HUES48 (cell line): ENCODE measurements at regions not wholly inside any gene's neighbourhood (a gene's known extent, or its start where the extent isn't known, plus 50 kb on each side); places are given as distances from the start of the nearest gene placed in this dataset.

Experiments used
- H3K27ac ChIP-seq: one replicate; pipeline ENCODE4 v1.7.0; 2013; ENCODE audit warnings: low read depth, low read length, inconsistent platforms
- H3K27me3 ChIP-seq: 2 replicates; pipeline ENCODE4 v1.6.1; 2013; ENCODE audit warnings: mild to moderate bottlenecking, low read length; ENCODE audit not compliant: control insufficient read depth, insufficient read depth
- H3K36me3 ChIP-seq: 2 replicates; pipeline ENCODE4 v1.6.1; 2013; ENCODE audit warnings: low read length; ENCODE audit not compliant: control insufficient read depth, insufficient read depth
- H3K4me1 ChIP-seq: 2 replicates; pipeline ENCODE4 v1.6.1; 2013; ENCODE audit warnings: mild to moderate bottlenecking, low read length; ENCODE audit not compliant: control insufficient read depth, insufficient read depth
- H3K4me3 ChIP-seq: 2 replicates; pipeline ENCODE4 v1.5.1; 2013; ENCODE audit warnings: mild to moderate bottlenecking, low read depth, low read length
- H3K9ac ChIP-seq: 2 replicates; pipeline ENCODE4 v1.6.1; 2013; ENCODE audit warnings: mild to moderate bottlenecking, low read depth, low read length, moderate library complexity
- H3K9me3 ChIP-seq: 2 replicates; pipeline ENCODE4 v1.6.1; 2013; ENCODE audit warnings: low read length; ENCODE audit not compliant: control insufficient read depth, insufficient read depth

GRCh38 chr5:125327676-125328075 is 581.2 kb upstream of the ZNF608 start:
- no peak overlapping the region for H3K9ac ChIP-seq
- H3K27ac ChIP-seq: no peak overlapping the region
- H3K9me3 ChIP-seq: no peaks in the 10 kb centered on the region
- no peak overlapping the region for H3K4me3 ChIP-seq
- H3K4me1 ChIP-seq: peaks cover 44% of the 10 kb centered on the region
- H3K36me3 ChIP-seq: no peaks in the 10 kb centered on the region
- no peaks in the 10 kb centered on the region for H3K27me3 ChIP-seq

- Histone ChIP-seq H3K4me3 (no peak overlapping the region), H3K27ac (no peak overlapping the region), H3K9me3 (no peaks in the 10 kb centered on the region), H3K36me3 (no peaks in the 10 kb centered on the region), H3K27me3 (no peaks in the 10 kb centered on the region), H3K4me1 (peaks cover 28% of the 10 kb centered on the region), H3K9ac (no peak overlapping the region)
These were observed 585.7 kb upstream of the ZNF608 start for GRCh38 chr5:125331987-125332598.

GRCh38 chr5:125333416-125333815 is 587.0 kb upstream of the ZNF608 start:
- no peaks in the 10 kb centered on the region for H3K9me3 ChIP-seq
- H3K36me3 ChIP-seq: no peaks in the 10 kb centered on the region
- H3K9ac ChIP-seq: no peak overlapping the region
- no peak overlapping the region for H3K27ac ChIP-seq
- H3K4me3 ChIP-seq: no peak overlapping the region
- H3K27me3 ChIP-seq: no peaks in the 10 kb centered on the region
- peaks cover 24% of the 10 kb centered on the region for H3K4me1 ChIP-seq

- Histone ChIP-seq H3K27ac (no peak overlapping the region), H3K9ac (no peak overlapping the region), H3K9me3 (no peaks in the 10 kb centered on the region), H3K4me3 (no peak overlapping the region), H3K27me3 (no peaks in the 10 kb centered on the region), H3K36me3 (no peaks in the 10 kb centered on the region), H3K4me1 (peaks cover 20% of the 10 kb centered on the region)
These were observed 590.0 kb upstream of the ZNF608 start for GRCh38 chr5:125336401-125336800.

GRCh38 chr5:125337294-125337693 is 590.9 kb upstream of the ZNF608 start:
- Histone ChIP-seq H3K9ac (no peak overlapping the region), H3K36me3 (no peaks in the 10 kb centered on the region), H3K27ac (no peak overlapping the region), H3K9me3 (no peaks in the 10 kb centered on the region), H3K4me3 (no peak overlapping the region), H3K4me1 (peaks cover 14% of the 10 kb centered on the region), H3K27me3 (no peaks in the 10 kb centered on the region)

DNA sequence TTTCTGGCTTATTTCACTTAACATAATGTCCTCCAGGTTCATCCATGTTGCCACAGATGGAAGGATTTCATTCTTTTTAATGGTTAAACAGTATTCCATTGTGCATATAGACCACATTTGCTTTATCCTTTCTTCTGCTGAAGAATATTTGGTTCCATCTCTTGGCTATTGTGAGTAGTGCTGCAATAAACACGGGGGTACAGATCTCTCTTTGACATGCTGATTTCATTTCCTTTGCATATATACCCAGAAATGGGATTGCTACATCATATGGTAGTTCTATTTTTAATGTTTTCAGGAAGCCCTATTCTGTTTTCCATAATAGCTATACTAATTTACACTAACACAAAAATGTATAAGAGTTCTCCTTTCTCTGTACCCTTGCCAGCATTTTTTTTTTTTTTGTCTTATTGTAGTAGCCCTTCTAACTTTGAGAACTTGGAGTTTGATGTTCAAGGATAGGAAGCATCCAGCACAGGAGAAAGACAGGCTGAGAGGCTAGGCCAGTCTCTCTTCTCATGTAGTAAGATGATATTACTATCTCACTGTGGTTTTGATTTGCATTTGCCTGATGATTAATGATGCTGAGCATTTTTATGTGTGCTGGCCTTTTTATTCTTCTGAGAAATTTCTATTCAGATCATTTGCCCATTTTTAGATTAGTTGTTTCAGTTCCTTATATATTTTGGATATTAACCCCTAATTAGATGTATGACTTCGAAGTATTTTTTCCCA is 592.2 kb upstream of the ZNF608 start:
- Histone ChIP-seq H3K9me3 (no peaks in the 10 kb centered on the region), H3K36me3 (no peaks in the 10 kb centered on the region), H3K4me3 (no peak overlapping the region), H3K4me1 (peaks cover 13% of the 10 kb centered on the region), H3K27me3 (no peaks in the 10 kb centered on the region), H3K9ac (no peak overlapping the region), H3K27ac (no peak overlapping the region)

DNA sequence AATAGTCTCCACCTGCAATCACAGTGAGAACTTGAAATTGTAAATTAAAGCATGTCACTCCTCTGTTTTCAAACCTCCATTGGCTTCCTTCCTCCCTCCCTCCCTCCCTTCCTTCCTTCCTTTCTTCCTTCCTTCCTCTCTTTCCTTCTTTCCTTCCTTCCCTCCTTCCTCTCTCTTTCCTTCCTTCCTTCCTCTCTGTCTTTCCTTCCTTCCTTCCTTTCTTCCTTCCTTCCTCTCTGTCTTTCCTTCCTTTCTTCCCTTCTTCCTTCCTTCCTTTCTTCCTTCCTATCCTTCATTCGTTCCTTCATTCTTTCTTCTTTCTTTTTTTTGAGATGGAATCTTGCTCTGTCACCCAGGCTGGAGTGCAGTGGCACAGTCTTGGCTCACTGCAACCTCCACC is 595.0 kb upstream of the ZNF608 start:
- H3K9ac ChIP-seq: no peak overlapping the region
- no peak overlapping the region for H3K4me3 ChIP-seq
- H3K27me3 ChIP-seq: no peaks in the 10 kb centered on the region
- H3K36me3 ChIP-seq: no peaks in the 10 kb centered on the region
- H3K27ac ChIP-seq: no peak overlapping the region
- peaks cover 11% of the 10 kb centered on the region for H3K4me1 ChIP-seq
- no peaks in the 10 kb centered on the region for H3K9me3 ChIP-seq

DNA sequence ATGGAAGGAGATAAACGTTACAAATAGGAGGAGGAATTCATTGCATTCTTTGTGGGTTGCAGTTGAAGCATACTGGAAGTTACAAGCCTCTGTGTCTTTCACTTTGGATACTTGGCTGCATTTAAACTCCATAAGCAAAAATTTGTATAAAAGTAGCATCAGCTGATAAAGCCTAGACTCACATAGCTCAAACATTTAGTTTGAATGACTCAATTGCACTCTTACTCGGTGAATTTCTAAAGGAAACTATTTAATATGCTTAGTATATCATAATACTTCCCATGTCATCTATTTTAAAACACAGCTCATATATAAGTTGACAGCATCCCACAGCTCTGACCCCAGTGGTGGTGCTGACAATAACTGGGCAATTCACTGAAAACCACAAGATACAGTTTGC is 596.6 kb upstream of the ZNF608 start:
- no peaks in the 10 kb centered on the region for H3K36me3 ChIP-seq
- peaks cover 6% of the 10 kb centered on the region for H3K4me1 ChIP-seq
- H3K9me3 ChIP-seq: no peaks in the 10 kb centered on the region
- H3K4me3 ChIP-seq: no peak overlapping the region
- no peak overlapping the region for H3K9ac ChIP-seq
- H3K27me3 ChIP-seq: no peaks in the 10 kb centered on the region
- H3K27ac ChIP-seq: no peak overlapping the region

- H3K4me3 ChIP-seq: no peak overlapping the region
- H3K27me3 ChIP-seq: no peaks in the 10 kb centered on the region
- H3K9ac ChIP-seq: no peak overlapping the region
- H3K36me3 ChIP-seq: no peaks in the 10 kb centered on the region
- H3K9me3 ChIP-seq: no peaks in the 10 kb centered on the region
- no peak overlapping the region for H3K27ac ChIP-seq
- H3K4me1 ChIP-seq: peaks cover 25% of the 10 kb centered on the region
These were observed 599.9 kb upstream of the ZNF608 start for GRCh38 chr5:125346316-125346715.

- Histone ChIP-seq H3K9me3 (no peaks in the 10 kb centered on the region), H3K4me1 (peaks cover 25% of the 10 kb centered on the region), H3K27me3 (no peaks in the 10 kb centered on the region), H3K36me3 (no peaks in the 10 kb centered on the region), H3K4me3 (peak overlapping the region; percentile 18; the same call in 1 of the 2 replicates), H3K9ac (no peak overlapping the region; the same call in 1 of the 2 replicates), H3K27ac (peak overlapping the region; percentile 75)
These were observed 601.8 kb upstream of the ZNF608 start for GRCh38 chr5:125348221-125348692.
